NCI-H526 treated with DMSO at 0.1 percent for 48 hours (cell line): ENCODE measurements at regions not wholly inside any gene's neighbourhood (a gene's known extent, or its start where the extent isn't known, plus 50 kb on each side); places are given as distances from the start of the nearest gene placed in this dataset.

Source experiments
- DNase-seq: peaks from one replicate; lab custom pipeline; 2025; lab: John Stamatoyannopoulos, UW

GRCh38 chr12:84807249-84807648 is 105.3 kb downstream of the SLC6A15 start:
- DNase-seq = no peak

GRCh38 chr12:84805474-84805858 is 107.1 kb downstream of the SLC6A15 start:
- DNase-seq = no peak

GRCh38 chr12:84804691-84805473 is 107.7 kb downstream of the SLC6A15 start:
- DNase-seq = no peak

GRCh38 chr12:84803661-84804060 is 108.9 kb downstream of the SLC6A15 start:
- no peak for DNase-seq

- no peak for DNase-seq
Measured at GRCh38 chr12:84802161-84802560, 110.4 kb downstream of the SLC6A15 start.

GRCh38 chr12:84793558-84794367 is 118.8 kb downstream of the SLC6A15 start:
- no peak for DNase-seq

GRCh38 chr12:84791444-84791843 is 121.2 kb downstream of the SLC6A15 start:
- no peak for DNase-seq

GRCh38 chr12:84789184-84789583 is 123.4 kb downstream of the SLC6A15 start:
- DNase-seq = no peak

GRCh38 chr12:84787253-84787652 is 125.3 kb downstream of the SLC6A15 start:
- no peak for DNase-seq

GRCh38 chr12:84786622-84787021 is 126.0 kb downstream of the SLC6A15 start:
- DNase-seq = no peak

- no peak for DNase-seq
Measured at GRCh38 chr12:84785951-84786350, 126.6 kb downstream of the SLC6A15 start.

GRCh38 chr12:84785281-84785680 is 127.3 kb downstream of the SLC6A15 start:
- DNase-seq = no peak

GRCh38 chr12:84779169-84779568 is 133.4 kb downstream of the SLC6A15 start:
- DNase-seq = no peak

GRCh38 chr12:84772281-84772680 is 140.3 kb downstream of the SLC6A15 start:
- no peak for DNase-seq

- DNase-seq = no peak
Measured at GRCh38 chr12:84767079-84767478, 145.5 kb downstream of the SLC6A15 start.

GRCh38 chr12:84766375-84766774 is 146.2 kb downstream of the SLC6A15 start:
- DNase-seq = no peak

GRCh38 chr12:84764001-84764400 is 148.6 kb downstream of the SLC6A15 start:
- DNase-seq = no peak

GRCh38 chr12:84763107-84763506 is 149.5 kb downstream of the SLC6A15 start:
- DNase-seq = no peak

GRCh38 chr12:84760091-84760865 is 152.3 kb downstream of the SLC6A15 start:
- no peak for DNase-seq

GRCh38 chr12:84757978-84758377 is 154.6 kb downstream of the SLC6A15 start:
- DNase-seq = no peak

GRCh38 chr12:84756961-84757360 is 155.6 kb downstream of the SLC6A15 start:
- no peak for DNase-seq

GRCh38 chr12:84745127-84745526 is 167.5 kb downstream of the SLC6A15 start:
- no peak for DNase-seq

- no peak for DNase-seq
Measured at GRCh38 chr12:84741692-84742091, 170.9 kb downstream of the SLC6A15 start.
